Inflammatory macrophage treated with lipopolysaccharide for 1 hour (primary cell): ENCODE measurements at regions not wholly inside any gene's neighbourhood (a gene's known extent, or its start where the extent isn't known, plus 50 kb on each side); places are given as distances from the start of the nearest gene placed in this dataset.
"Not testable (repeated sequence)": the region's sequence is repeated elsewhere in the genome, so short reads cannot be mapped to it uniquely, and the experiment has no call there.

Experiments used
- DNase-seq, 2 donors: peaks; one replicate each; pipeline ENCODE4 v3.0.0-alpha.2; 2020 to 2022

- DNase-seq = no peak
Measured at GRCh38 chr2:17355608-17356329, 162.5 kb downstream of the RAD51AP2 start.

DNA sequence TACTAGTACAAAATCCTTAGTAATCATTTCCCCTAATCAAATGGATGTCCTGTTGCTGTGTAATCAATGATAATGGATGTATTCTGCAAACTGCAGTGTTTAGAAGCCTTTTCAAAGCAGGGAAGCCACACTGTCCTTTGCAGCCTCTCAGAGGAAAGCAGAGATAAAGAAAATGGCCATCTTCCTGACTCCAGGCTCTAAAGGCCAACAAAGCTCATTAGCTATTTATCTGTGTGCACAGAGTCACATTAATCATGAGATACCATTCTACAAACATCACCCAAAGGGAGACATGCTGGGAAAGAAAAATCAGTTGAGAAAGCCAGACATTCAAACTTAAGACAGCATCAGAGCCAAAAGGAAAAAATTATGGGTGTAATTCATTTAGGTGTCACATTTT lies 165.0 kb downstream of the RAD51AP2 start:
- DNase-seq = no peak

- DNase-seq = not testable (repeated sequence)
Measured at GRCh38 chr2:17342692-17343091, 175.5 kb downstream of the RAD51AP2 start.

- DNase-seq = no peak
Measured at GRCh38 chr2:17337507-17337906, 180.7 kb downstream of the RAD51AP2 start.

DNA sequence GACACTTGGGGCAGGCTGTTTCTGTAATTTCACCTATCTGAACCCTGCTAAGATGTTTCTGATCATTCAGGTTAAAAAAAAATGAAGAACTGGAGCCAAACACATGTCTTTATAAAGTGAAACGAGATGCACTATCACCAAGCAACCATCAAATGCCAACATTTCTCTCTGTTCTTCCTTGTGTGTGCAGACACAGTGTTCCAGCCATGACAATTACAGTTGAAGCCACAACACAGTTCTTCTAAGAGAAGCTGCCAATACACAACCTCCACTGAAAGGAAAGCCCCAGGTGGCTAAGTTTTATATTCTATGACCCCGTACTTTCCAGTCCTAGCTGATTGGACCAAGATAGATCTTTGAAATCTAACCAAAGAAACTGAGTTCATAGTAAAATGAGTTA lies 181.8 kb downstream of the RAD51AP2 start:
- DNase-seq = no peak

DNA sequence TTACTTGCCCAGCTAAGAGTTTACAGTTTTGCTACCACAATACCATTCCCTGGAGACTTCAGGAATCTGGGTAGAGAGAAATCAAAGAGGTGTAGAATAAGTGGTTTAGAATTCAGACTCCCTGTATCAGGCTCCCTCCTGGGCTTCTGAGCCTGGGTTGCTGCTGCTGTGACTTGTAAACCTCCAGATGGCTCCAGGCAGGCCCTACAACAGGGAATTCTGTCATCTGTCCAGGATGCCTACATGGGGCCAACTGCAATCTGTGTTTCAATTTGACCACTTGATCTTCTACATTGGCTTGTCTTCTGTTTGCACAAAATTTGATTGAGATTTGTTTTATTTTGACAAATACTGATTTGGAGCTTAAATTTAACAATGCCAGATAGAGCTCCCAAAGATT lies 183.9 kb downstream of the RAD51AP2 start:
- DNase-seq = no peak

GRCh38 chr2:17331636-17332035 lies 186.6 kb downstream of the RAD51AP2 start:
- DNase-seq = no peak

GRCh38 chr2:17328161-17328560 lies 190.1 kb downstream of the RAD51AP2 start:
- DNase-seq = no peak

GRCh38 chr2:17327649-17328048 lies 190.6 kb downstream of the RAD51AP2 start:
- DNase-seq = no peak

DNA sequence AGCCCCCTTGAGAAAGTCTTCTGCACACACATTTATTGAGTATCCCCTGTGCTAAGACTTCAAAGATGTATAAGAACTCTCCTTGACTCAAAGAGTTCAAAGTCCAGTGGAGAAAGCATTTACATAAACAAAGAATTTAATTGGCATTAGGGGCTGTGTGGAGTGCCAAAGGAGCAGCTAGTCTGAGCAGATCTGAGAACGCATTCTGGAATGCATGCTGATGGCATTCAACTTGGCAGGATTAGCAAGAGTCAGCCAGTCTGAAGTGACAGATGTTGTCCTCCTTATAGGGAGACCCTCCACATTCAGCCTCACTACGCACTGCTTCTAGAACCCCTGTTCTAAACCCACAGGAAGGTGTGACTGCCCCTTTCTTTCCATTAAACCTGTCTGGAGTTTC lies 191.5 kb downstream of the RAD51AP2 start:
- no peak for DNase-seq

DNA sequence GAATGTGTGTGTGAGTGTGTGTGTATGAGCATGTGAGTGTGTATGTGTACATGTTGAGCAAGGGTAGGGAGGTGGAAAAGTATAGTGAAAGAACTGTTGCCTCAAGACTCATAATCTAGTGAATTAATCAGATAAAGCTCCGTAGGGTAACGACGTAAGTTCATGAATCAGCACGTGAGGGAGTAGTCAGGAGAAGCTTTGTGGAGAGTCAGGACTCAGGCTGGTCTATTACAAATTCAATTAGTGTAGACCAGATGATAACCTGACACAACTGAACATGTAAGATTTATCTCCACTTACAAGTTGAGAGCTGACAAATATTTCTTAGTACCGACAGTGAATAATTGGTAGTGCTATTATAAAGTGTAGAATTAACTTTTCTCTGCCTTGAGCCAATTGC lies 194.5 kb downstream of the RAD51AP2 start:
- no peak for DNase-seq

DNA sequence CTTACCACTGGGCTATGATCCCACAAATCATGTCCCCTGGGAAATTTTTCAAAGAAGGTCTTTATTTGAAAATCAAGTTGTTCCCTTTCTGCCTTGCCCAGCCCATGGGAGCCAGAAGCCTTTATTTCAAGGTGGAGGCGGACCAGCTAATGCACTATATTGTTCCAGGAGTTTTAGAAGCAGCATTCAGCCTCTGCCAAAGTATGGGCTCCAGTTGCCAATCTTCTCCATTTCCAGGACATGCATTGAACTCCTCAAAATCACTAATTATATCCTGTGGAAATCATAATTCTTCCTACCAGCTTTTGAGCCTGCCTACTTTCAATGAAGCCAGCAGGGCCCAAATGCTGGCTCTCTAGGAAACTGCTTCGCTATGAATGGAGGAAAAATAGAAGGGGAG lies 195.8 kb downstream of the RAD51AP2 start:
- no peak for DNase-seq

GRCh38 chr2:17319090-17319489 lies 199.2 kb downstream of the RAD51AP2 start:
- DNase-seq = no peak

- DNase-seq = no peak
Measured at GRCh38 chr2:17318013-17318412, 200.2 kb downstream of the RAD51AP2 start.

- no peak for DNase-seq
Measured at GRCh38 chr2:17317439-17317976, 200.7 kb downstream of the RAD51AP2 start.

GRCh38 chr2:17313261-17313660 lies 205.0 kb downstream of the RAD51AP2 start:
- DNase-seq = no peak

GRCh38 chr2:17311771-17312511 lies 206.3 kb downstream of the RAD51AP2 start:
- DNase-seq = no peak

DNA sequence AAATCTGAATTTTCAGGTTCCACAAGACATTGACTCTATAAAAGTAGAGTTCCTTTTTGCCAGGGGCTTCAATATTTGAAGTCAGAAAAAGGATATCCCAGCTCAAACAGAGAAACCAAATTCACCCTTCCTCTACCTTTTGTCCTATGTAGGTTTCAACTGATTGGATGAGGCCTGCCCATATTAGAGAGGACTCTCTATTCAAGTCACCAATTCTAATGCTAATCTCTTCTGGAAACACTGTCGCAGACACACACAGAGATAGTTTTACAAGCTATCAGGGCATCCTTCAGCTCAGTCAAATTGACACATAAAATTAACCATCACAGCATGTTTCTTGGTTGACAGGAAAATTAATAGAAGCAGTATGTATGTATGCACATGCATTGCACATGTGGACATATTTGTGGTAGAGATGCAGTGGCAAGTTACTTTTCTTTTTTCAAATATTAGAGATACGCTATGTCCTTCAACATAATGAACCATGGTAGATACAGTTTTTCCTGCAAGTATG lies 207.1 kb downstream of the RAD51AP2 start:
- no peak for DNase-seq

DNA sequence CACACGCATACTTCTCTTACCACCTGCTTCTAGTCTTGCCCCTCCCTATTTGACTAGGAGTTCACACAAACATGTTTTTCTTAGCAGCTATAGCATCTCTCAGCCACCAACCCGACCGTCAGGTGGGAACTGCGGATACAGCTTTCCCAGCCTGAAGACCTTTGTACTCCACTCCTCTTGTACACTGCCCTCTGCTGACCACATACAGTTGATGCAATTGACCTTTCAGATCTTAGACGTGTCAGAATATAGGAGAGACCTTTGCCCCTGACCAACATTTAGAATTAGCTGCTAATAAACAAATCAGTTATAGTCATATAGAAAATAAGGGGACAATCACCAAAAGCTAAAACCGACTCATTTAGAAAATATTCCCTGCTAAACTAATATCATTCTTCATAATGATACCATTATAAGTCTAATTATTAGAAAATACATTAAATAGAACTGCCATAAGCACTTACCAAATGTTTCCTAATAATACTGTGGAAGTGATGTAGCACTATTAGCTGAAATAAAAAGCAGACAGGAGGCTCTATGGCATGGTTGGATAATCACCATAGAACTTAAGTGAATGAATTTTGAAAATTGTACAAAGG lies 208.4 kb downstream of the RAD51AP2 start:
- peak; percentile 44 to 74 for DNase-seq

DNA sequence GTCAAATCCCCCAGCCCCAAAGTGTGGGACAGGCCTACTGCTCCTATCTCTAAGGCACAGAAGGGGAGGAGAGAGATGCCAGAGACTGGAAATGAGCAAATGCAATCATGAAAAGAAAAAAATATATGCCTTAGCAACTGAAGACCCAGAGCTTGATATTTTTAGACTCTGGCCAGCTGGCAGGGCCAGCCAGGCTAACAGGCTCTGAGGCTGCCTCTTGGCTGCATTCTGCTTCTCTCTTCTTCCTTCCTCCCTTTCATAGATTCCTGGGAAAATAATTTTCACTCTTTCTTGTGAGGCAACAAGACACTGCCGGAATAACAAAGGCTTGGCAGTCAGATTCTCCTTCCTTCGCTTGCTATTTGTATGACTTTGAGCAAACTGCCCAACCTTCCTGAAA lies 209.1 kb downstream of the RAD51AP2 start:
- DNase-seq = no peak

GRCh38 chr2:17306706-17307105 lies 211.5 kb downstream of the RAD51AP2 start:
- no peak for DNase-seq

GRCh38 chr2:17306219-17306618 lies 212.0 kb downstream of the RAD51AP2 start:
- DNase-seq = no peak

- no peak for DNase-seq
Measured at GRCh38 chr2:17303521-17303920, 214.7 kb downstream of the RAD51AP2 start.

DNA sequence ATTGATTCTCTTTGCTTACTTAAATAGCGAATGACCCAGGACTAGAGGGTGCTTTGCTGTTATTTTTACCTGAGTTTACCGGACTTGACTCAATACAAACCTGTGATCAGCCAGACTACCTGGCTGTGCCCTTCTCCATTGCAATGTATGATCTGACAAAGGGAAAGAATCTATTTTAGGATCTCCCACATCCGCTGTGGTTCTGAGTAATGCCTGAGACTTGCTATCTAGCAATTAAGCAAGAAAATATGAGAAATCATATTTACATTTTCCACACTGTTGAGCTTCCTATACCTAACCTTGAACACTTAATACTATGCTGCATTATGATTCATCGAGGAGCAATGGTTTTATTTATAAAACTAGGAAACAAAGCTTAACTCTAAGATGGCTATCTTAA lies 215.2 kb downstream of the RAD51AP2 start:
- no peak for DNase-seq
